Mammary epithelial cell (primary cell): ENCODE measurements at regions not wholly inside any gene's neighbourhood (a gene's known extent, or its start where the extent isn't known, plus 50 kb on each side); places are given as distances from the start of the nearest gene placed in this dataset.

Source experiments
- EZH2 ChIP-seq: IDR thresholded peaks from 2 replicates; pipeline ENCODE4 v1.6.1; 2012; ENCODE audit warnings: low read length, inconsistent platforms, borderline replicate concordance
- TF ChIP-seq, protein P1 (sequence below), 2 donors: IDR thresholded peaks in 1 of 2; conservative IDR thresholded peaks in 1 of 2; 2 replicates each; pipeline ENCODE4 v1.5.1; 2011 to 2012; ENCODE audit warnings: inconsistent platforms in 2 of 2, low read length in 2 of 2, mild to moderate bottlenecking in 2 of 2, control low read depth in 1 of 2, low read depth in 1 of 2; ENCODE audit not compliant: insufficient read depth in 1 of 2; ENCODE audit errors: extremely low read depth in 1 of 2

DNA sequence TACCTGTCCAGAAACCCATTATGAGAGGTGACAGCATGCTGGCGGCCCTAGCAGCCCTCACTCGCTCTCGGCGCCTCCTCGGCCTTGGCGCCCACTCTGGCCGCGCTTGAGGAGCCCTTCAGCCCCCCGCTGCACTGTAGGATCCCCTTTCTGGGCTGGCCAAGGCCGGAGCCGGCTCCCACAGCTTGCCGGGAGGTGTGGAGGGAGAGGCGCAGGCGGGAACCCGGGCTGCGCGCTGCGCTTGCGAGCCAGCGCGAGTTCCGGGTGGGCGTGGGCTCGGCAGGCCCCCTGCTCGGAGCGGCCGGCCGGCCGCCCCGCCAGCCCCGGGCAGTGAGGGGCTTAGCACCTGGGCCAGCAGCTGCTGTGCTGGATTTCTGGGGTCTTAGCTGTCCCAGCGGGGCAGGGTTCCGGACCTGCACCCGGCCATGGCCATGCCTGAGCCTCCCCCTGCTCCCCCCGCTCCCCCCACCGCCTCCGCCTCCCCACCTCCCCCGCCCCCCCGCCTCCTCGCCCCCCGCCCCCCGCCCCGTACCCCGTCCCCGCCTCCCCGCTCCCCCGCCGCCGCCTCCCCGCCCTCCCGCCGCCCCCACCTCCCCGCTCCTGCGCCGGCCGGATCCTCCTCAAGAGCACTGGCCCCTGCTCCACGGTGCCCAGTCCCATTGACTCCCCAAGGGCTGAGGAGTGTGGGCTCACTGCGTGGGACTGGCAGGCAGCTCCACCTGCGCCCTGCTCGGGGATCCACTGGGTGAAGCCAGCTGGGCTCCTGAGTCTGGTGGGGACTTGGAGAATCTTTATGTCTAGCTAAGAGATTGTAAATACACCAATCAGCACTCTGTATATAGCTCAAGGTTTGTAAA is 163.1 kb downstream of the KLHL28 start:
- TF ChIP-seq, protein P1, sequence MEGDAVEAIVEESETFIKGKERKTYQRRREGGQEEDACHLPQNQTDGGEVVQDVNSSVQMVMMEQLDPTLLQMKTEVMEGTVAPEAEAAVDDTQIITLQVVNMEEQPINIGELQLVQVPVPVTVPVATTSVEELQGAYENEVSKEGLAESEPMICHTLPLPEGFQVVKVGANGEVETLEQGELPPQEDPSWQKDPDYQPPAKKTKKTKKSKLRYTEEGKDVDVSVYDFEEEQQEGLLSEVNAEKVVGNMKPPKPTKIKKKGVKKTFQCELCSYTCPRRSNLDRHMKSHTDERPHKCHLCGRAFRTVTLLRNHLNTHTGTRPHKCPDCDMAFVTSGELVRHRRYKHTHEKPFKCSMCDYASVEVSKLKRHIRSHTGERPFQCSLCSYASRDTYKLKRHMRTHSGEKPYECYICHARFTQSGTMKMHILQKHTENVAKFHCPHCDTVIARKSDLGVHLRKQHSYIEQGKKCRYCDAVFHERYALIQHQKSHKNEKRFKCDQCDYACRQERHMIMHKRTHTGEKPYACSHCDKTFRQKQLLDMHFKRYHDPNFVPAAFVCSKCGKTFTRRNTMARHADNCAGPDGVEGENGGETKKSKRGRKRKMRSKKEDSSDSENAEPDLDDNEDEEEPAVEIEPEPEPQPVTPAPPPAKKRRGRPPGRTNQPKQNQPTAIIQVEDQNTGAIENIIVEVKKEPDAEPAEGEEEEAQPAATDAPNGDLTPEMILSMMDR (conservative IDR thresholded peaks at IDR 0.05 in 1 of 2, IDR thresholded peaks at IDR 0.05 in 1 of 2; ENCODE audit: extremely low read depth in 1 of 2, insufficient read depth in 1 of 2, low read depth in 1 of 2, low read length in 2 of 2): no peak
- TF ChIP-seq EZH2: no peak
